ENCODE measurements at regions not wholly inside any gene's neighbourhood (a gene's known extent, or its start where the extent isn't known, plus 50 kb on each side); places are given as distances from the start of the nearest gene placed in this dataset.

DNA sequence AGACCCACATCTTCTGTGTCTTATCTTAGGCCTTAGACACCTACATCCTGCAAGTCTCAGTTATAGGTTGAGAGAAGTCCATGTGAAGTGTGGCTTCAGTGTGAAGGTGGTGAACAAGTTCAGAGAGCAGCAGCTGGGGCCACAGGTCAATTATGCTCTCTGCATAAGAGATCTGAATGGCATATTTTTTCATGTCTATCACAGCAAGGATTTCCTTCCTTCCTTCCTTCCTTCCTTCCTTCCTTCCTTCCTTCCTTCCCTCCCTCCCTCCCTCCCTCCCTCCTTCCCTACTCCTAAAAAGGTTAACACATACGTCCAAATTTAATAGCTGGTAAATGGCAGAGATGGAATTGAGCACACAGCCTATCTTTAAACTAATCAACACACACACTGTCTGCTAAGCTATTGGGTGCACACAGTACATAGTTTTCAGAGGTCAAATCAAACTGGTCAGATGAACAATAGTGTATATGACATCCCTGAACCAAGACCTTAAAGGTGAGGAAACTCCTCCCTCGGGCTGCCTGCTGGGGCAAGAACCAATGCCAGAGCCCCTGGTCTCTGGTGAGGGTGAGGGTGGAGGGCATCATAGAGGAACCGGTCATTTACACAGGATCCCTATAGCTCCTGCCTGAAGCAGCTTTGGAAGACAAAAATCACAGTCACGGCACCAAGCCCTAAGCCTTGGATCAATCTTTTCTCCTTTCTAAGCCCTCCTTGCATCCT is 240.9 kb downstream of the ICOS start:
- TF ChIP-seq, protein P1, sequence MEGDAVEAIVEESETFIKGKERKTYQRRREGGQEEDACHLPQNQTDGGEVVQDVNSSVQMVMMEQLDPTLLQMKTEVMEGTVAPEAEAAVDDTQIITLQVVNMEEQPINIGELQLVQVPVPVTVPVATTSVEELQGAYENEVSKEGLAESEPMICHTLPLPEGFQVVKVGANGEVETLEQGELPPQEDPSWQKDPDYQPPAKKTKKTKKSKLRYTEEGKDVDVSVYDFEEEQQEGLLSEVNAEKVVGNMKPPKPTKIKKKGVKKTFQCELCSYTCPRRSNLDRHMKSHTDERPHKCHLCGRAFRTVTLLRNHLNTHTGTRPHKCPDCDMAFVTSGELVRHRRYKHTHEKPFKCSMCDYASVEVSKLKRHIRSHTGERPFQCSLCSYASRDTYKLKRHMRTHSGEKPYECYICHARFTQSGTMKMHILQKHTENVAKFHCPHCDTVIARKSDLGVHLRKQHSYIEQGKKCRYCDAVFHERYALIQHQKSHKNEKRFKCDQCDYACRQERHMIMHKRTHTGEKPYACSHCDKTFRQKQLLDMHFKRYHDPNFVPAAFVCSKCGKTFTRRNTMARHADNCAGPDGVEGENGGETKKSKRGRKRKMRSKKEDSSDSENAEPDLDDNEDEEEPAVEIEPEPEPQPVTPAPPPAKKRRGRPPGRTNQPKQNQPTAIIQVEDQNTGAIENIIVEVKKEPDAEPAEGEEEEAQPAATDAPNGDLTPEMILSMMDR (IDR thresholded peaks at IDR 0.05) = no peak
- no peak for TF ChIP-seq POLR2A (IDR thresholded peaks at IDR 0.05)
- TF ChIP-seq POLR2AphosphoS5 (IDR thresholded peaks at IDR 0.05) = no peak
